ENCODE measurements at regions not wholly inside any gene's neighbourhood (a gene's known extent, or its start where the extent isn't known, plus 50 kb on each side); places are given as distances from the start of the nearest gene placed in this dataset.
"Not testable (repeated sequence)": the region's sequence is repeated elsewhere in the genome, so short reads cannot be mapped to it uniquely, and the experiment has no call there.

DNA sequence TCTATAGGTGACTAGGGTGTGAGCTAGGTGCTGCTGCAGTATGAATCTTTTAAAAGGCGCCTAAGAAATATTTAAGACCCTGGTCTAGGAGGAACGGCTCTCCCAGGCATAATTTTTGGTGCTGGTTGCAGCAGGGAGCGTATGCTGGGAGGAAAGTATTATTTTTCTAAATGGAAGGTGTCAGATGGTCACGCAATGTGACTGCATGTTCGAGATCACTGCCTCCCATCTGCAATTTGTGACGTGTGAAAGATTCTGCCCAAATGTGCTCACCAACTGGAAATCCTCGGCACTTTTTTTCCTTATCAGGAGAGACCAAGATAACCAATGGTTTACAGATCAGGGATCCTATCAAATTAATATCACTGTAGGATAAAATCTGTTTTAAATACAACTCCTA is 95.6 kb upstream of the KLHL14 start:
- H3K18ac ChIP-seq (ENCODE audit: low read depth in 1 of 2, low read length in 2 of 2) = no peak overlapping the region
- H4K8ac ChIP-seq (ENCODE audit: low read length) = no peak overlapping the region
- no peak for DNase-seq
- no peak overlapping the region for H3K27ac ChIP-seq (ENCODE audit: low read length, poor library complexity, severe bottlenecking)
- no peak overlapping the region for H2BK120ac ChIP-seq (ENCODE audit: low read depth, low read length)
- H3K4me2 ChIP-seq (ENCODE audit: low read length, poor library complexity, severe bottlenecking) = no peak overlapping the region
- H3K4me1 ChIP-seq (ENCODE audit: control insufficient read depth, insufficient read depth, low read depth, low read length) = no peaks in the 10 kb centered on the region
- H3K9ac ChIP-seq (ENCODE audit: low read length) = no peak overlapping the region
- H2AK5ac ChIP-seq (ENCODE audit: low read length, severe bottlenecking) = no peak overlapping the region
- no peaks in the 10 kb centered on the region for H3K36me3 ChIP-seq (ENCODE audit: control insufficient read depth in 1 of 2, insufficient read depth in 2 of 2, low read depth in 1 of 2, low read length in 2 of 2)
- H2AFZ ChIP-seq (ENCODE audit: low read depth, low read length) = no peak overlapping the region
- H3K4me3 ChIP-seq (ENCODE audit: insufficient read depth in 1 of 2, low read depth in 1 of 2, low read length in 2 of 2) = no peak overlapping the region
- peak overlapping the region in 1 of 2 experiments; percentile 37 for H3K4ac ChIP-seq (ENCODE audit: low read depth in 1 of 2, low read length in 2 of 2)
- no peak overlapping the region for H2BK12ac ChIP-seq (ENCODE audit: low read length in 2 of 2)
- H3K14ac ChIP-seq (ENCODE audit: low read length in 2 of 2) = no peak overlapping the region
- H4K91ac ChIP-seq (ENCODE audit: low read length) = no peak overlapping the region
- H2BK5ac ChIP-seq (ENCODE audit: low read depth, low read length, poor library complexity, severe bottlenecking) = no peak overlapping the region
- WGBS = 89% methylated on average over 7 of the region's 7 CpGs
- H3K23ac ChIP-seq (ENCODE audit: low read length in 2 of 2) = no peak overlapping the region
- H3K79me1 ChIP-seq (replicated peaks; ENCODE audit: low read length, poor library complexity, severe bottlenecking) = no peaks in the 10 kb centered on the region
- peaks cover 4 to 38% of the 10 kb centered on the region in 2 experiments for H3K27me3 ChIP-seq (ENCODE audit: control insufficient read depth in 1 of 2, insufficient read depth in 1 of 2, low read length in 2 of 2)
- H3K9me3 ChIP-seq (ENCODE audit: control insufficient read depth, low read length) = peaks cover 4% of the 10 kb centered on the region
- no peak overlapping the region for H2BK15ac ChIP-seq (ENCODE audit: low read depth, poor library complexity, severe bottlenecking)

DNA sequence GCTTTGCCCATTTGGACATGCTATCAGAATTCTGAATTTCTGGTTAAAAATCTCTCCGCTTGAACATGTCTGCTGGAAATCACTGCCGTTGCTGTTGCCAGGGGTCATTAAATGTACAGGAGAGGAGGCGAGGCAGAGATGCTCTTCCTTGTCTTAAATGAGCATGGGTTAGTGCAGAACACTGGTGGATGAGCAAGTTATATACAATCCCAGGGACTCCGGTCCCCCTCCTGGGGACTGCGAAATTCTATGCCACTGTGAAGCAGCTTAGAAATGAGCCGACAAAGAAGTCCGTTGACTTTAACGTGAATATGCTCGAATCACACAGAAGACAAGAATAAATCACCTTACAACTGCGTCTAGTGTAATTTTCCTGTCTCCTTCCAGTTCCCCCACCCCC is 95.1 kb upstream of the KLHL14 start:
- Histone ChIP-seq H3K4me3 (ENCODE audit: insufficient read depth in 1 of 2, low read depth in 1 of 2, low read length in 2 of 2) (no peak overlapping the region), H3K4ac (ENCODE audit: low read depth in 1 of 2, low read length in 2 of 2) (no peak overlapping the region), H3K14ac (ENCODE audit: low read length in 2 of 2) (no peak overlapping the region), H3K36me3 (ENCODE audit: control insufficient read depth in 1 of 2, insufficient read depth in 2 of 2, low read depth in 1 of 2, low read length in 2 of 2) (no peaks in the 10 kb centered on the region), H3K4me1 (ENCODE audit: control insufficient read depth, insufficient read depth, low read depth, low read length) (no peaks in the 10 kb centered on the region), H3K27me3 (ENCODE audit: control insufficient read depth in 1 of 2, insufficient read depth in 1 of 2, low read length in 2 of 2) (peaks cover 4 to 38% of the 10 kb centered on the region in 2 experiments), H2BK5ac (ENCODE audit: low read depth, low read length, poor library complexity, severe bottlenecking) (no peak overlapping the region), H2AFZ (ENCODE audit: low read depth, low read length) (no peak overlapping the region), H3K9me3 (ENCODE audit: control insufficient read depth, low read length) (peaks cover 4% of the 10 kb centered on the region), H4K8ac (ENCODE audit: low read length) (no peak overlapping the region), H2BK15ac (ENCODE audit: low read depth, poor library complexity, severe bottlenecking) (no peak overlapping the region), H2BK12ac (ENCODE audit: low read length in 2 of 2) (no peak overlapping the region), H3K27ac (ENCODE audit: low read length, poor library complexity, severe bottlenecking) (no peak overlapping the region), H2AK5ac (ENCODE audit: low read length, severe bottlenecking) (no peak overlapping the region), H2BK120ac (ENCODE audit: low read depth, low read length) (no peak overlapping the region), H3K18ac (ENCODE audit: low read depth in 1 of 2, low read length in 2 of 2) (no peak overlapping the region), H4K91ac (ENCODE audit: low read length) (no peak overlapping the region), H3K79me1 (replicated peaks; ENCODE audit: low read length, poor library complexity, severe bottlenecking) (no peaks in the 10 kb centered on the region), H3K23ac (ENCODE audit: low read length in 2 of 2) (no peak overlapping the region), H3K9ac (ENCODE audit: low read length) (no peak overlapping the region), H3K4me2 (ENCODE audit: low read length, poor library complexity, severe bottlenecking) (no peak overlapping the region)
- DNase-seq = no peak
- WGBS = 92% methylated on average over 8 of the region's 10 CpGs

DNA sequence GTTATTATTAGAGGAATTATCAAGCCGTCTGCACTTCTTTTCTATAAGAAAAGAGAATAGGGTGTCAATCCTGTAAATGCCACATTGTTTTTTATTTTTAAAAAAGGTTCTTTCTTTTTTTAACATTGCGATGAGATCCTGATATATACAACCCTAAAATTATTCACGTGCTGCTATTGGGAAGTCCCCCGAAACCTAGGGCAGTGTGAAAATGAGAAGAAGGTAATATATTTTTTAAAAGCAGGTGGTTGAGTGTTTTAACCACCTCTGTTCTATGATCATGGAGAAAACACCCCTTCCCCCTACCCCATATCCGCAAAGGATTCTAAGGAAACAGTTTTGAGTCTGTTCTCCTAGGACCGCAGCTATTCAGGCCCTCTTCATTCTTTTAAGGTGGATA is 94.5 kb upstream of the KLHL14 start:
- no peak overlapping the region for H2AFZ ChIP-seq (ENCODE audit: low read depth, low read length)
- no peak overlapping the region for H2BK12ac ChIP-seq (ENCODE audit: low read length in 2 of 2)
- H3K23ac ChIP-seq (ENCODE audit: low read length in 2 of 2) = no peak overlapping the region
- no peak overlapping the region for H2BK5ac ChIP-seq (ENCODE audit: low read depth, low read length, poor library complexity, severe bottlenecking)
- no peak overlapping the region for H3K9ac ChIP-seq (ENCODE audit: low read length)
- peaks cover 4 to 38% of the 10 kb centered on the region in 2 experiments for H3K27me3 ChIP-seq (ENCODE audit: control insufficient read depth in 1 of 2, insufficient read depth in 1 of 2, low read length in 2 of 2)
- H3K4me1 ChIP-seq (ENCODE audit: control insufficient read depth, insufficient read depth, low read depth, low read length) = no peaks in the 10 kb centered on the region
- no peak overlapping the region for H3K27ac ChIP-seq (ENCODE audit: low read length, poor library complexity, severe bottlenecking)
- H3K4me3 ChIP-seq (ENCODE audit: insufficient read depth in 1 of 2, low read depth in 1 of 2, low read length in 2 of 2) = no peak overlapping the region
- H3K36me3 ChIP-seq (ENCODE audit: control insufficient read depth in 1 of 2, insufficient read depth in 2 of 2, low read depth in 1 of 2, low read length in 2 of 2) = no peaks in the 10 kb centered on the region
- no peak overlapping the region for H4K91ac ChIP-seq (ENCODE audit: low read length)
- H3K4ac ChIP-seq (ENCODE audit: low read depth in 1 of 2, low read length in 2 of 2) = no peak overlapping the region
- H2AK5ac ChIP-seq (ENCODE audit: low read length, severe bottlenecking) = no peak overlapping the region
- 99% methylated on average over 2 of the region's 6 CpGs for WGBS
- no peak for DNase-seq
- no peak overlapping the region for H3K18ac ChIP-seq (ENCODE audit: low read depth in 1 of 2, low read length in 2 of 2)
- peaks cover 4% of the 10 kb centered on the region for H3K9me3 ChIP-seq (ENCODE audit: control insufficient read depth, low read length)
- H3K14ac ChIP-seq (ENCODE audit: low read length in 2 of 2) = no peak overlapping the region
- H4K8ac ChIP-seq (ENCODE audit: low read length) = no peak overlapping the region
- H3K79me1 ChIP-seq (replicated peaks; ENCODE audit: low read length, poor library complexity, severe bottlenecking) = no peaks in the 10 kb centered on the region
- H3K4me2 ChIP-seq (ENCODE audit: low read length, poor library complexity, severe bottlenecking) = no peak overlapping the region
- H2BK15ac ChIP-seq (ENCODE audit: low read depth, poor library complexity, severe bottlenecking) = no peak overlapping the region
- no peak overlapping the region for H2BK120ac ChIP-seq (ENCODE audit: low read depth, low read length)

GRCh38 chr18:32862031-32862430 is 89.2 kb upstream of the KLHL14 start:
- not testable (repeated sequence) for H2BK15ac ChIP-seq (ENCODE audit: low read depth, poor library complexity, severe bottlenecking)

More at GRCh38 chr18:32862031-32862430, 89.2 kb upstream of the KLHL14 start:
- not testable (repeated sequence) for H3K4me1 ChIP-seq (ENCODE audit: control insufficient read depth, insufficient read depth, low read depth, low read length); H4K8ac ChIP-seq (ENCODE audit: low read length); H3K36me3 ChIP-seq (ENCODE audit: control insufficient read depth in 1 of 2, insufficient read depth in 2 of 2, low read depth in 1 of 2, low read length in 2 of 2); H3K27ac ChIP-seq (ENCODE audit: low read length, poor library complexity, severe bottlenecking); H2AFZ ChIP-seq (ENCODE audit: low read depth, low read length); H3K4me3 ChIP-seq (ENCODE audit: insufficient read depth in 1 of 2, low read depth in 1 of 2, low read length in 2 of 2); H4K91ac ChIP-seq (ENCODE audit: low read length); H3K9ac ChIP-seq (ENCODE audit: low read length); H3K18ac ChIP-seq (ENCODE audit: low read depth in 1 of 2, low read length in 2 of 2); H3K14ac ChIP-seq (ENCODE audit: low read length in 2 of 2); H2AK5ac ChIP-seq (ENCODE audit: low read length, severe bottlenecking); H3K79me1 ChIP-seq (replicated peaks; ENCODE audit: low read length, poor library complexity, severe bottlenecking); DNase-seq; H3K23ac ChIP-seq (ENCODE audit: low read length in 2 of 2); H2BK120ac ChIP-seq (ENCODE audit: low read depth, low read length); H3K27me3 ChIP-seq (ENCODE audit: control insufficient read depth in 1 of 2, insufficient read depth in 1 of 2, low read length in 2 of 2); H3K4me2 ChIP-seq (ENCODE audit: low read length, poor library complexity, severe bottlenecking); H2BK12ac ChIP-seq (ENCODE audit: low read length in 2 of 2); H2BK5ac ChIP-seq (ENCODE audit: low read depth, low read length, poor library complexity, severe bottlenecking); H3K9me3 ChIP-seq (ENCODE audit: control insufficient read depth, low read length); H3K4ac ChIP-seq (ENCODE audit: low read depth in 1 of 2, low read length in 2 of 2)
- no CpG with 5 or more reads among the region's 18 CpGs for WGBS
